Right kidney (tissue), 1 donor: ENCODE measurements at regions not wholly inside any gene's neighbourhood (a gene's known extent, or its start where the extent isn't known, plus 50 kb on each side); places are given as distances from the start of the nearest gene placed in this dataset.

ENCODE experiments used
- DNase-seq: peaks from one replicate; pipeline ENCODE4 v3.0.0-alpha.2; 2016

DNA sequence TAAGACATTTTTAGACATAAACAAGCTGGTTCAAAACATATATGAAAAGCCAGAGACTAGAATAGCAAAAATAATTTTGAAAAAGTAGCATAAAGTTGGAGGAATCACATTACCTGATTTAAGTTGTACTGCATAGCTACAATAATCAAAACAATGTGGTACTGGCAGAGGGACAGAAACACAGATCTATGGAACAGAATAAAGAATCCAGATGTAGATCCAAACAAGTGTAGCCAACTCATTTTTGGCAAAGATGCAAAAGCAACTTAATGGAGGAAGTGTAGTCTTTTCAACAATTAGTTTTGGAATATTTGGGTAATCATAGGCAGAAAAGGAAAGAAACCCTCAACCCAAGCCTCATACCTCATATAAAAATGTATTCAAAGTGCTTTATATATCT, 278.7 kb upstream of the ZNF521 start:
- DNase-seq, result no peak

DNA sequence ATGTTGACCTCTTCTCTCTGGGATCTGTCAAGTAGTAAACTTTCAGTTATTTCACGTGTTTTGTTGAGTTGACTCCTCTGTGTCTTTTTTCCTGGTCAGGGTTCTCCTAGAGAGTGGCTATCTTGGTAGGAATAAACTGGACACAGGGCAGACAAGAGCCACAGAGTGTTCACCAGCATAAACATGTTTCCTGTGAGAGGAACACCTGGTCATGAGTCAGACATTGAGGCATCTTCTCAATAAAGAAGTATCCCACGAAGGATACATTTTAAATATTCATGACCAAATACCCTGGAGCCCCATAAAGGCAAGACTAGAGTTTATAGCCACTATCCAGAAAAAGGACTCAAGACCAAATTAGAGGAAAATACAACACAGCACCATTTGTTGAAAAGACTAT, 269.7 kb upstream of the ZNF521 start:
- DNase-seq, result no peak

DNA sequence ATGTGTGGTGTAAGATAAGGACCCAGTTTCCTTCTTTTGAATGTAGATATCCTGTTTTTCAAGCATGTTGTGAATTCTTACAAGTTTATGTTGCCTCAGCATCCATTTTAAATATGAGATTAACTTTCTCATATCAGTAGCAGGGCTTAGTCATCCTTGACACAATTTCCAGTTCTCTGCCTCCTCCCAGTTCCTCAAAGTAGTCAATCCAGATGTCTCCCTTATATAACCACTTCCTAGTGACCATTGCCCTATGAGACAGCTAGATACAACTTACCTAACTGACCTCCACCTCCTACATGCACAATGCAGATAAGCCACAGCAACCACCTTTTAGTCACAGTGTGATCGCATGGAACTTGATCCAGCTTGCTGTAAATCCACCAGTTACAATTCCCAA, 269.2 kb upstream of the ZNF521 start:
- no peak for DNase-seq

DNA sequence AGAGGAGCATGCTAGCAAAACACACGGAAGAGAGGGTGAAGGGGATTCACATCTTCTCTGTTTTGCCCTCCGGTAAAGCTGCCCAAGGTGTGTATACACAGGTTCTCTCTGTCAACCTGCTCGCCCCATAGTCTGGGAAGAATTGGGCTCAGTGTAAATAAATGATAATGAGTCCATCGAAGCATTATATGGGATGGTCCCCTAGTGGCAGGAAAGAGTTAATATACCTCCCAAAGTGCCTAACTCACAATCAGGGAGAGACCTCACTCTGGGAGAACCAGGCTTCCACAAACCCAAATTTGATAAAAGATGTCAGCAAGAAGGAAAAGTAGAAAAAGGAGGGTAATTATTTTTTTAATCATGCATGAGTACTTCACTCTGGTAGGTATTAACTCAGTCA, 262.2 kb upstream of the ZNF521 start:
- no peak for DNase-seq

DNA sequence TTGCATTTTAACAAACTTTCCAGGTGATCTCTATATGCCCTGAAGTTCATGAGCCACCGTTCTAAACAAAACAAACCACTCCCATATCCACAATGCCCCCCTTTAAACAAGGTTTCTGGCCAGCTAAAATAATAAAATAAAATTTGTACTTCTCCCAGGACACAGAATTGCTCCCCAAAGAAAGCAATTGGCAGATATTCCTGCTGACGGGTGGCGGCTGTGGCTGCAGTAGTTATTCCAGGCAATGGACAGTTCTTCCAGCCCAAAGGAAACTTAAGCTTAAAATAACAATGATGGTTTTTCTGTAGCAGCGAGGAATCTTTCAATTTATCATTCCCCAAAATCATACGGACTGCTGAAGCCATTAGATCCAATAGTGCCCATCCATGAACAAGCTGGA, 260.5 kb upstream of the ZNF521 start:
- no peak for DNase-seq

DNA sequence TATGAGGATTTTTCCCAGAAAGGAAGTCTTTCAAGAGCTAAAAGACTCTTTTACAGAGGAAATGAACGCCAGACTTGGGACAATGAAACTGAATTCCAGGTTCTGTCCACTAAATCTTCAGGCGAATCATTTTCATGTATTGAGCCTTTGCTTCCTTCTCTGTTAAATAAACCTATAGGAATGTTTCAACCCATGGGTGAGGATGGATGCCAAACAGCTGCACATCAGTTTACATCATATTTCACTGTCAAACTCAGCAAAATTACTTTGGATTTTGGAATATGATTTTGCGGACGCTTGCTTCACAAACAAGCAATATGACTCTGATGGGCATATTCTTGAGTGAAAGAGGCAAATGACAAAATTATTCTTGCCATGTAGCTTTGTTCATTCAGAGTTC, 256.1 kb upstream of the ZNF521 start:
- no peak for DNase-seq

DNA sequence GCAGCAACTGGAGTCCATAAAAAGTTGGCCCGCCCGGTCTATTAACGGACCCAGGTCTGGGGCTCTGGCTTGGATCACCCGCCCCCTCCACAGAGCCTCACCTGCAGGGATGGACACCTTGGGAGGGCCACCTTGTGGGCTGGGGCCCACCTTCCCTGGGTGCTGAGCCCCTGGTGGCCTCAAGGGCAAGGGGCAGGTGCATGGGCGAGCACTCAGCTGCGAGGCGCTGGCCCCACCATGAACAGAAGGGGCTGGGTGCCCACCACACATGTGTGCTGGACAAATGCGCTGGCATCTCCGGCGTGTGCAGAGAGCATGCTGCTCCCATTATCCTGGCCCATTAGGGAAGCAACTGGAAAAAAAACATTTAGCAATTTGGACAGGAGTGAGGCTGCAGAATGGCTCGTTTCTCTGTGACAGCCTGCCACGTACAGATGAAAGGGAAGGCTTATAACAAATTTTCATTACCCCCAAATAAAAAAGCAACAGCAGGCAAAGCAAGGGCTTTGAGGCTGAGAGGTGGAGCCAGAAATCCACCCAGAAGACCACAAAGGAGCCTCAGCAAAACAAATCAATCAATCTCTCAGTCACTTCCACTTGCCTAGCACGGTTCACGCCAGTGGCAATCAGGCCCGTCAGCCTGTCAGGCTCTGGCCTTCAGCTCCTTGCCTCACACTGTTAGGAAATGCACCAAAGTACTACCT, 253.1 kb upstream of the ZNF521 start:
- DNase-seq, result no peak

DNA sequence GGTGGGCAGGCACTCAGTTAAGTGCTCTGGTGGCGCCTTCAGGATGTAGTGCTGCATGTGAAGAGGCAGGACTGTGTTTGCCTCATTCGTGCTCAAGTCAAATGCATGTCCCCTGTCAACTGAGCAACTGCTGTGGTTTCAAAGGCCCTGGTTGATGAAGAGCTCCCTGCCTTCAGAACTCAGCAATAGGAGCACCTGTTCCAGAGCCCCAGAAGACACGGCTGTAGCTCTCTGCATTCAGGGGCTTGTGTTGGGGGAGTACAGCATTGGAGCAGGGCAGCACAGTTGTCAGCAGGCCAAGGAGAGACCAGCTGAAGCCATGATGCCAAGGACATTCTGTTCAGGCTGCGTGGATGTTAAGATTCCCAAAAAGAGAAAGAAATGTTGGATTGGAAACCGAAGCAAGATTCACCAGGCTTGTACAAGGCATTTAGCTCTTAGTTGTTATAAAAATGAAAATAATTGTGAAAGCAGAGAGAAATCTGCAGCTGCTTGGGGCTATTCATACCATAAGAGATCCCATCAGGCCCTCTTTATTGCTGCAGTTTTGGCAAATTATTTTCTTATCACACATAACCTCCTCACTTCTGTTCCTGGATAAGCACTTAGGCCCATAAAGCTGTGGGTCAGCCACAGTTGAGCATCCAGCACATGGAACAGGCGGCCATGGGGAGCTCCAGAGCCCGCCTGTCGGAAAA, 252.4 kb upstream of the ZNF521 start:
- DNase-seq, result no peak

DNA sequence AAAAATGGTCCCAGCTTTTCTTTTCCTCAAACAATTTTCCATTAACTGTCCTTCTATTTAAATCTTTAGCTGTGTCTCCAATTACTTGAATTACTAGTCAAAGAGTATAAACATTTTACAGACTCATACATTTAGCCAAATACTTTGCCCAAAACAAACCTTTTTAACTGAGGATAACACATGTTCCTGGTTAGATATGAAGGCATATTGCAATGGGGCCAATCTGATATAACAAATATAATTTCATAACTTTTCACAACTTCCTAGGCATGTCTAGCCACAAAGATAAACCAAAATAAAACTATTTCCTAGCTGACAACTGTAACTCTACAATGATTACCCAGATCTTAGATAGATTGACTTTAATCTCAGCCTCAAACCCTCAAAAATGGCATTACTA, 247.5 kb upstream of the ZNF521 start:
- no peak for DNase-seq

DNA sequence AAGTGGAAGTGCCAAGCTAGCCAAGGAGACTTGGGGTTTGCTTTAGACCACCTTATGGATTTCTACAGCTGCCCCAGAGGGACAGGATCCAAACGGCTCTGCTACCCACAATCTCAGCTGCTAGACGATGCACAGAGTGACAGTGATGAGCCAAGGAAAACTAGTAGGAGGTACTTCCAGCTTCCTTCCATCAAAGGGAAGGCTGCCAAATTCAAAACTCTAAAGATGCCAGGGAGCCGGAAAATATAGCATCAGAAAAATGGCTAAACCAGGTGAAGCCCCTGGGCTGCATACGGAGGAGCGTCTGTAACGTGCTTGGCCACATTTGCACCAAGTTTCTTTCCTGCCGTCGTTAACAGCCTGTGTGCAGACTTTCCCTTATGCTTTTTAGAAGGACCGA, 245.5 kb upstream of the ZNF521 start:
- no peak for DNase-seq

DNA sequence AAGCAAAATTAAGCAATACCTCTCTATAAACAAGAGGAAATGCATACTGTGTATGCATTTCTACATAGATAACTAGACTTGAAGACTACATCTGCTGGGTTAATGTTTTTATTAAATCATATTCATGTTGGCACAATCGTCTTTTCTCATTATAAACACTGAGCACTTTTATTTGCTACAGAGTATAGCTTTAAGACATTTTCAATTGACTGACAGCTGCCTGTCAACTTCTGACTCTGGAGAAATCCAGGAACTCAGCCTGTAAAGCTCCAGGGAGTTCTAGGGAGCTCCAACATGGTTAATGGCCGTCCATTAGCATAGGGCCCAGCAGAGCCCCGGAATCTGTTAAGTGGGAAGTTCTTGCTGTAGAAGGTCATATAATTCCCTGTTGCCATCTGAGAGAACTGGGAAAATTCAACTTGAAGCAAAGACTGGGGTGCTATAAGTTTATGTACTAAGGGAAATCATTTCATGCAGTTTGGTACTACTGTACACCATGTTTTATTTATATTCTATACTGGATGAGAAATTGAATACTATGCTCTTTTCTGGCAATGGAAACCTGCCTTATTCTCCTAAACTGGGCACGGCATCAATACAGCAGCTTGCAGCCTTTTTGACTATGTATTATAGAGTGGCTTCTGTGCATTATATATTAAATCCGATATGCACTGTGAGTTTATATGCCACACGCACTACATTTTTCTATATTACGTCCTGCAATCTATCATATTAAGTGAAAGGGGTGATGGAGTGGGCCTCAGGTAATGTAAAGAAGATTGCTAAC, 243.5 kb upstream of the ZNF521 start:
- DNase-seq, result no peak

DNA sequence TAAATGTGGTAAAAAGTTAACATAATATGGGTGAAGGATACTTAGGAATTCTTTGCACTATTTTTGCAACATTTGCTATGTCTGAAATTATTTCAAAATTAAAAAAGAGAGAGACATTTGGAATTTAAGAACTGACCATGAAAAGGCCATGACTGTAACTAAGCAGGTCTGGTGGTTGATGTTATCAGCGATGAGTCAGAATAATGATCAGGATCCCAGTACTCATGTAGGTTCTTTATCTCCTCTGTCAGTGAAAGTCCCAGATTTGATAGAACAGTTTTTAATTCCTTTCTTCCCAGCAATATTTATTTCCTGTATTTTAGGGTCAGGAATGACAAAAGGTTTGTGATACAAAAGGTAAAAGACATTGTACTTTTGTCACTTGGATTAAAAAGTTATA, 242.4 kb upstream of the ZNF521 start:
- no peak for DNase-seq

DNA sequence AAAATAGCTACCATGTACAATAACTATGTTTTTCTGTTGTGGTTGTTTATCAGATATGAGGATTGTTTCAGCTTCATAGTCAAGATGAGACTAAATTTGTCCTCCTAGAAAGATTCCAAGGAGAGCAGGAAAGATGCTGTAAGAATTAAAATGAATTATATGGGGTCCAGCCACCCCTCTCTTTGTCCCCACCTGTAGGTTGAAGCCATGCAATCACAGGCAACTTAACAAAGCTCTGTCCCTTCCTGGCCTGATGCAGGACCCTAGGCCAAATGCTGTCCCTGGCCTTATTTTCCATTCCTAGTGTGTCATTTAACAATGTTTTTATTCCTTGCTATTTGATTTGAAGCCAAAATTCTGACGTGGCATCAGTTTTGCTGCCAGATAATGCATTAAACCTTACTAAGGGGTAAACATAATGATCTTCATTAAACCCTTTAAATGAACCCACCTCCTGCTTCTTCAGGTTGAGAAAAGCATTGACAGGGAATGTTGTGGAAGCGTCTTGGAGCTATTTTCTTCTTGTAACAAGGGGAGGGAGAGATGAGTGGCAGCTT, 240.9 kb upstream of the ZNF521 start:
- no peak for DNase-seq

DNA sequence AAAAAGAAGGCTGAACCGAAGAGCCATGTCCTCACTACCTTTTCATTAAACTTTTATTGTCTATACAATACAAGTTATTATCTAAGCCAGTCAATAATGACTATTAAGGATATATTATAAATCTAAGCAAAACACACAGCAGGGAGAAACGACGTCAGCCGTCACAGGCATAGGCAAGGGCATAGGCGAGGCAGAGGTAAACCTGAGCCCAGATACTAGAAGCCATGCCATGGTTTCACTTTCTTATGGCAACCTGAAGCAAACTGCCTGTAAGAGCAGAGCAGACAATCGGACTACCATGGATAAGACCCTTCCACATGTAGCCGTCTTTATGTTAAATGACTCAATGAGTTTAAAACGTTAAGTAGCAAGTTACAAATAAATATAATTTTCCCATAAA, 238.5 kb upstream of the ZNF521 start:
- DNase-seq, result no peak

DNA sequence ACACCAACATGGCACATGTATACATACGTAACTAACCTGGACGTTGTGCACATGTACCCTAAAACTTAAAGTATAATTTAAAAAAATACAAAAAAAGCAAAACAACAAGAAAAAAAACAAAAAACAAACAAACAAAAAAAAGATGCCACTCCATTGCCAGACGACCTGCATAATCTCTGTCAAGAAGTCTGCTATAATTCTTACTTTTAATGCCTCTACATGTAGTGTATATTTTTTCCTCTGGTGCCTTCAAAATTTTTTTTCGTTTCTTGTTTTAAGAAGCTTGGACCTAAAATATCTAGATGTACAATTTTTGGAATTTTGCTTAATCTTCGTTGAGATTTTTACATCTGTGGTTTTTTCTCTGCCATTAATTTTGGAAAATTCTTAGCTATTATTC, 235.6 kb upstream of the ZNF521 start:
- no peak for DNase-seq

DNA sequence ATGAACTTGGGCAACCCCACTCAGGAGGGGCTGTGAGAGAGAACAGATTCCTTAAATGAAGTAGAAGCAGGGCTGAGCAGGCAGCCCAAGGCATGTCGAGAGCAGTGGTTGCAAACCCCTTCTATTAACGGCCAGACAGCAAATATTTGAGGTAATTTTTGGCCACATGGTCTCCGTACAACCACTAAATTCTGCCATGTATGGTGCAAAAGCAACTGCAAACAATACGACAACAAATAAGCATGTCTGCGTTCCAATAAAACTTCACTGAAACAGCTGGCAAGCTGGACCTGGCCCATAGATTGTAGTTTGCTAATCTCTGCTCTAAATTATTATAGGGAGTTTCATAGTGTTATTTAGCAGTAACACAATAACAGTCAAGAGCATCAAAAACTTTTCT, 217.0 kb upstream of the ZNF521 start:
- DNase-seq, result no peak

DNA sequence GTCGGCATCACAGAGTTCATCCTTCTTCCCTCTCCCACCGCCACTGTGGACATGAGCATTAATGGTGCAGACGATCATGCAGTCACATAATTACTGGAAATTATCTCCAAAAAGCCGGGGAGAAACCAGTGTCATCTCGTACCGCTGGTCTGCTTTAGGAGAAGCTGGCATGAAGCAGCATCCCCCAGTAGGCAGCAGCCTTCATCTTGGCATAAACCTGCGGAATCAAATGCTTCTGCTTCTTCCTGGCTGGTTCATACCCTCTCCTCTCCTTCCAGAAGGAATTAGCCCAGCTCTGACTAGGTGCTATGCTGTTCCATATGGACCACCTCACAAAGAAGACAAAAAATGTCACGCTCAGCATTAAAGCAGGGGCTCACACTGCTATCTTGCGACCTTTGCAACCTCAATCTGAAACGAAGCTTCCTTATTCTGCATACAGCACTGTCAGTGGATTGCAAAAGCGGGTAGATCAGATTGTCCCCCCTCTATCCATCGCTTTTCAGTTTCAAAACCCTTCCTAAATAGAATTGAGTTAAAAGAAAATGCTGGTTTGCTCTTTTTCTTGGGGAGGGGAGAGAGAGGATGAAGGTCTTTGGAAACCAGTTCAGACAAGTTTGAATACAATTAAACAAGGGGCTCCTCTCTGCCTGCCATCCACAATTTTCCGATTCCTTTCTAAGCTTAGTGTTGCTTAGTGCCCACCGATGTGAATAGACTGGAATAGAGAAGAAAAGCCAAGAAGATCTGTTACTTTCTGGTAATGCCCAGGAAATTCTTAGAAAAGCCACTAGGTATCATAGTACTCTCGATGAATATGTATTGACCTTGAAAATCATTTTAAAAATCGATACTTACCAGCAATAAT, 212.1 kb upstream of the ZNF521 start:
- DNase-seq, result no peak

DNA sequence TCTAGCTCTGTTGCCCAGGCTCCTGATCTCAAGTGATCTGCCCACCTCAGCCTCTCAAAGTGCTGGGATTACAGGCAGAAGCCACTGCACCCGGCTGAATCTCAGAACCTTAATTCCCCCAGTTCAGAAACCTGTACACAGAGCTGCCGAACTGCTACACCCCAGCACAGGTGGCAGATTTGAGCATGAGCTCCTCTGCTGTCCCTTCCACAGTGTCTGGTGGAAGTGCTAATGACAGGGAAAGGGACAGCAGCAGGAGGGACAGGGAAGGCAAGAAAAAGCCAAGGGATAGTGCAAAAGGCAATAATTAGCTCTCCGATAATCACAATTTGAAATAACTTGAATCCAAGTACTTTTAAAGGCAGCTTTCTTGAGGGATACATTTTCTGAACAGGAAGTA, 211.4 kb upstream of the ZNF521 start:
- DNase-seq, result no peak

DNA sequence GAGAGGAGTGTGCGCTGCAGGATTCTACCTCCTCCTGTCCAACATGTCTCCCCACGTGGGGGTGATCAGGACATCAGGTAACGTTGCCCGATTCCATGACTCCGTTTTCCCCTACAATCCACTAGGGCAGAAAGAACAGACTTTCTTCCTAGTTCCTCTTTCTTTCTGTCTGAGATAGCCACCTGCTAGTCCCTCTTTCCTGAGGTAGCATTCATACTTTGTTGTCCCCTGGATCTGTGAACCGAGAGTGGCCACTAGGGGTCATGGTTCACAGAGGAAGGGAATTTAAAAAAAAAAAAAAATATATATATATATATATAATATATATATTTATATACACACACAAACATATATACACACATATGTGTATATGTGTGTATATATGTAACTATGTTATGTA, 210.0 kb upstream of the ZNF521 start:
- no peak for DNase-seq

DNA sequence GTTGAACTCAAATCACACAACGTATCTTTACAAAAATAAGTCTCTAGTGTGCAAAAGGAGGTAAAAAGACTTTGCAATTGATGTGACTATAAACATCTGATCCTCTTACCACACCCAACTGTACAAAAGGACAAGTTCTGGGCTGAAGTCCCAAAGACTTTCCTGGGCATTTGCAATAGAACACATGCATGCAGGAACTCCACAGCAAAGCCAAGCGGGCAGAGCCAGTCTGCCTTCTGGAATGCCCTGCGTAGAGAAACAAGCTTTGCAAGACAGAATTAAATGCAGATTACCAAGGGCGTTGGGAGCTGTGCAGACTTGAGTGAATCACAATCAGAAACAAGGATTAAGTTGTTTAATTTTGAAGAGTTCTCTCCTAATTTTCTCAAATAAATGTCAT, 208.4 kb upstream of the ZNF521 start:
- no peak for DNase-seq

DNA sequence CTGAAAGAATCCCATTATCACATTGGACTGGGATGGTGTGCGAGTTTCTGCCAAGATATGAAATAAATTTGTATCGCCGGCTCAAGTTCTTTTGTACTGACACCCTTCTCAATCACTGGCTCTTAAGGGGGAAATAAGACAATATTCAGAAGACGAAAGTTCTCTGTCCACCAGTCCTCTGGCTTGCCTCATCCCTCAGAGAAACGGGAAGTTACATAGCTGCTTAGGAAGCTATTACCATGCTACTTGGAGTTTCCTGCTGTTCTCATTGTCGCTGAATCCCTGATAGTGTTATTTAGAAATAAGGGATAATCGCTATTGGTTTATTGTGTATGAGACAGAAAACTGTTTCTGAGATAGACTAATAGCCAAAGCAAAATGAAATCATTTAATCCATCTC, 205.0 kb upstream of the ZNF521 start:
- no peak for DNase-seq

DNA sequence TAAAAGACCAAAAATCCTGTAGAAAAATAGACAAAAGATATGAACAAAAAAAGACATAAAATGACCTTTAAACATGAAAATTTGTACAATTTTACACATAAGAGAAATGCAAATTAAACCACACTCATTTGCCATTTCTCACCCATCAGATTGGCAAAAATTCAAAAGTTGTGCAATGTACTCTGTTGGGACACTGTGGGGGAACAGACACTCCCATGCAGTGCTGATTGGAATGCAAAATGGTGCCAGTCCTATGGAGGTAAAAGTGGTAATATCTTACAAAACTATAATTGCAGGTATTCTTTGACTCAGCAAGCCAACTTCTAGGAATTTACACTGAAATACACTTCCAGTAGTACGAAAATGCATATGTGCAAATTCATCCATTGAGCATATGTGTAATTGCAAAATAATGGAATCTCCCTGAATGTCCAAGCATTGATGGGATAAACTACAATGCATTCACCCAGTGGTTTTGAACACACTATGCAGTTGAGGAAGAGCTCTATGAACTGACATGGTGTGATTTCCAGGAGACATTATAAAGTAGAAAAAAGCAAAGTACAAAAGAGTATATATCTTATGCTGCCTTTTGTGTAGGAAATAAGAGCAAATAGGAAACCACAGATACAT, 201.8 kb upstream of the ZNF521 start:
- no peak for DNase-seq
